AG09309 (cell line): ENCODE measurements at regions not wholly inside any gene's neighbourhood (a gene's known extent, or its start where the extent isn't known, plus 50 kb on each side); places are given as distances from the start of the nearest gene placed in this dataset.

Source experiments
- DNase-seq: peaks from one replicate; pipeline ENCODE4 v3.0.0-alpha.2; 2010; ENCODE audit warnings: low read depth
- H3K4me3 ChIP-seq: 2 replicates; pipeline ENCODE4 v1.5.1; 2011; ENCODE audit warnings: mild to moderate bottlenecking, low read depth, low read length, moderate library complexity; ENCODE audit not compliant: control insufficient read depth
- TF ChIP-seq, protein P1 (sequence below): IDR thresholded peaks from 2 replicates; pipeline ENCODE4 v1.5.1; 2011; ENCODE audit warnings: mild to moderate bottlenecking, low read depth, low read length, inconsistent platforms; ENCODE audit not compliant: insufficient read depth, control insufficient read depth; ENCODE audit errors: missing control alignments

DNA sequence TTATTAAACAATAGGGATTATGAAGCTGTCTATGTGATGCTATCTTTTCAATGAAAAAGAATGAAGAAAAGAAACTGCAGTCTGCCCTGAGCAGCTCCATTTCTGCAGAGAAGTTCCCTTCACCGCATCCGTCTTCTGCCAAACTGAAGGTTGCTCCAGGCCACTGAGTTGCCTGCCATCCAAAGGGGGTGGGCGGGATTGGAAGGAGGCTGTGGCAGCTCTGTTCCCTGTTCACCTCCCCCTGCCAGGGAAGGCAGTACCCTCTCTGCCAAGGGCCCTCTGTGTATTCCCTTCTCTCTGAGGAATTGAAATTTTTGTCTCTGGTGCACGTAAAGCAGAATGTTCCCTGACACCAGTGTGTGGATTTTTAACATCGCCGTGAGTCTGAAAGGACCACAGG, 243.1 kb upstream of the GHITM start:
- DNase-seq = no peak

DNA sequence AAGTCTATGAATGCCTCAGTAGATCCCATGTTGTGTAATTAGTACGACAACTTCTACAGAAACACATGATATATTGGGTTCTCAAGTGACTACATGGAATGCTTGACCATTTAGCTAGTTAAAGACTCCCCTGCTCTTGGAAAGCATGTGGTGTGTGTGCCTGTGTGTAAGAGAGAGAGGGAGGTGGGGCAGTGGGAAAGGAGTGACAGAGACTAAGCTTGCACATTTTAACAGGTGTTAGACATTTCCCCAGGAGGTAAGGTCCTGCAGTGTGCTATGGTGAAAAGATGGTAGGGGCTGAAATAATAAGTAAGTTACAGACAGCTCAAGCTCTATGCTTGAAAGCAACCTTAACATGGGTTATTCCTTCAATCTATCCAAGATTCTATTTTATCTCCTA, 241.7 kb upstream of the GHITM start:
- TF ChIP-seq, protein P1, sequence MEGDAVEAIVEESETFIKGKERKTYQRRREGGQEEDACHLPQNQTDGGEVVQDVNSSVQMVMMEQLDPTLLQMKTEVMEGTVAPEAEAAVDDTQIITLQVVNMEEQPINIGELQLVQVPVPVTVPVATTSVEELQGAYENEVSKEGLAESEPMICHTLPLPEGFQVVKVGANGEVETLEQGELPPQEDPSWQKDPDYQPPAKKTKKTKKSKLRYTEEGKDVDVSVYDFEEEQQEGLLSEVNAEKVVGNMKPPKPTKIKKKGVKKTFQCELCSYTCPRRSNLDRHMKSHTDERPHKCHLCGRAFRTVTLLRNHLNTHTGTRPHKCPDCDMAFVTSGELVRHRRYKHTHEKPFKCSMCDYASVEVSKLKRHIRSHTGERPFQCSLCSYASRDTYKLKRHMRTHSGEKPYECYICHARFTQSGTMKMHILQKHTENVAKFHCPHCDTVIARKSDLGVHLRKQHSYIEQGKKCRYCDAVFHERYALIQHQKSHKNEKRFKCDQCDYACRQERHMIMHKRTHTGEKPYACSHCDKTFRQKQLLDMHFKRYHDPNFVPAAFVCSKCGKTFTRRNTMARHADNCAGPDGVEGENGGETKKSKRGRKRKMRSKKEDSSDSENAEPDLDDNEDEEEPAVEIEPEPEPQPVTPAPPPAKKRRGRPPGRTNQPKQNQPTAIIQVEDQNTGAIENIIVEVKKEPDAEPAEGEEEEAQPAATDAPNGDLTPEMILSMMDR = no peak
- no peak for DNase-seq
- H3K4me3 ChIP-seq = no peak overlapping the region

More for the DNA sequence above, 243.1 kb upstream of the GHITM start:
- TF ChIP-seq, protein P1 = no peak
- H3K4me3 ChIP-seq = no peak overlapping the region

DNA sequence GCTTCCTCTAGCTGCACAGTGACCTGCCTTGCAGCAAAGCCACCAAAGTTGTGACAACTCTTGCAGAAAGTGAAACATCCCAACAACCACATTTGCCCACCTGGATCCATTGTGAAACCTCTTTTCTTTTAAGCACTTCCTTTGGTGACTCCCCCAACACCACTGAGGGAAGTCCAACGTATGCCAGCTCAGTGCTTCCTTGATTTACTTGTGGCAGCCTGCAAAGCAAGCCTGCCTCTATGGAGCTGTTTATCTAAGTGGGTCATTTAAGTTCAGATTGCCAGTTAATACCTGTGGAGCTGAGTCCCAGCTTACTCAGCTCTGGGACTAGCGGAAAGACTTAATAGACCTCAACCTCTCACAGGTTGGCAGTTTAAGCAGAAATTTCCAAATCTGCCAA, 230.8 kb upstream of the GHITM start:
- TF ChIP-seq, protein P1 = no peak
- no peak for DNase-seq
- H3K4me3 ChIP-seq = no peak overlapping the region

DNA sequence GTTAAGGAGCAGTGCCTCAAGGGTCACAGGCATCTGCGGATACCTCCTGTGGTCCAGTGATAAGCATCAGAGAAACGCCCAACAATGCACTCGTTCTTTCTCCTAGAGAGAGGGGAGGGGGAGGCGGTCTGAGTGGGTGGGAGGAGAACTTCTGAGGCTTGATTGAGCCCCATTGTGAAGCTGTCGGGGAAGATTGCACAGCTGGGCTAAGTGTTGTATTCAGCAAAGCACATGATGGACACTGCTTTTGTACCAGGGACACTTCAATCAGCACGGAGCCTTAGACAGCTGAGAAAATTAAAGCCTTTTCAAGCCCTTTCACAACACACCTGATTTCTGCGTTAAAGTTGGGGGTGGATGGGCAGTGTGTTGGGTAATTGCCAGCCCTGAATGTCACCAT, 230.3 kb upstream of the GHITM start:
- TF ChIP-seq, protein P1 = no peak
- H3K4me3 ChIP-seq = no peak overlapping the region
- DNase-seq = no peak

DNA sequence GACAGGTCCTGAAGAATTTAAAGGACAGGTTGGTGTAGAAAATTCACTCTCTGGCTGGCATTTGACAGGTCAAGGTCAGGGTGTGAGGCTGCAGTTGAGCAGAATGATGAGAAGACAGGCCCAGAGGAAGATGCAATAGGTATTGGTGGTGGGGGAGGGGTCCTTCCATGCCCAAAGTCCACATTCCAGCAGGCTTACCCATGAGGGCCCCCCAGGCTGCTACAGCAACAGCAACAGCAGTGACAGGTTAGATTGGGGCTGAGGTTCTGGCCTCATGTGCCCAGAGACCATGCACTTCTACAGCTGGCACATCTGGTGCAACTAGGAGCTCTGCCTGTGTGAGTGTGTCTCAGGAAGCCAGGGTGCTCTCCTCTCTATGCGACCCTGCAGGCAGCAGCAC, 223.5 kb upstream of the GHITM start:
- no peak for DNase-seq
- TF ChIP-seq, protein P1 = no peak

DNA sequence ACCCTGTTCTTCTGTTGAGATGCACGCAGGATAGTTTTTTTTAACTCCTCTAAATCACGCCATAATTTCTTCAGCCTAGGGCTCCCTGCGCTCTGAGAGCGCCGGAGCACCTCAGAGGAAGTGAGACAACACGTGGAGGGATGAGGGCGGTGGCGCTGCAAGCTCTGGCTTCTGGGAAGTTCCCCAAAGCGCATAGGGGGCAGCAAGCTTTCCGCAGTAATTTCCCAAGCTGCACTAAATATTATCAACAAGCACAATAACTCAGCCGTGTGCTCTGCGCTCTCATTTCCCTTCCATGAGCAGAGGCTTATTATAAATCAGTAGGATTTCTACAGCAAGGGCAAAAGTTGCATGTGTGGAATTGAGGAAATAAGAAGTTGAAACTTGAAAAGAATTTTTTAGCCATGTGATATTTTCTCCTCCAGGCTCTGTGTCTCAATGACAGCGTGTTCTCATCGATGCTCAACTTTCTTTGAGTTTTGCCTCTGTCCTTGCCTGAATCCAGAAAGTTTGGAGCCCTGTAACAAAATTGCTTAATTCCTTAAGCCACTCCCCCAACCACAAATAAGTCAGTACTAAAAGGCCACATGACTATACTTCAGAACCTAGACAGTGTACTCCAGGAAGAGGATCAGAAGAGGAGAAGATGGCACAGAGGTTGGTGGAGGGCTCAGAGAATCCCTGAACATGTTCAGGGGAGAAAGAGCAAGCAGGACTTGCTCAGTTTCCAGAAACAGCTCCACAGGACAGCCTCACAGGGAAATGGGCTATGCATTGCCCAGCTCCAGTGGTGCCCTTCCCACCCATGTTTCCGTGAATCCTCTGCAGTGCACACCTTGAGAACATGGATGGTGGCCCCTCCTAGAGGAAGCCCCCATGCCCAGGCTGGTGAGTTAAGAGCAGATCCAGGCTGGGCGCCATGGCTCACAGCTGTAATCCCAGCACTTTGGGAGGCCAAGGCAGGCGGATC, 221.5 kb upstream of the GHITM start:
- no peak overlapping the region for H3K4me3 ChIP-seq
- TF ChIP-seq, protein P1 = no peak
- DNase-seq = no peak

More for the DNA sequence above, 223.5 kb upstream of the GHITM start:
- H3K4me3 ChIP-seq = no peak overlapping the region
